ENCODE measurements at regions not wholly inside any gene's neighbourhood (a gene's known extent, or its start where the extent isn't known, plus 50 kb on each side); places are given as distances from the start of the nearest gene placed in this dataset.

- Histone ChIP-seq H3K9me3 (ENCODE audit: control insufficient read depth in 2 of 2, insufficient read depth in 1 of 2, low read depth in 1 of 2, low read length in 1 of 2) (no peaks in the 10 kb centered on the region), H3K36me3 (ENCODE audit: control insufficient read depth in 2 of 2, insufficient read depth in 2 of 2, low read length in 1 of 2) (no peaks in the 10 kb centered on the region), H3K4me1 (ENCODE audit: control insufficient read depth in 2 of 2, insufficient read depth in 2 of 2, low read length in 1 of 2) (no peaks in the 10 kb centered on the region), H3K27ac (ENCODE audit: low read depth in 2 of 2, low read length in 1 of 2) (no peak overlapping the region), H3K4me3 (ENCODE audit: low read depth in 1 of 2, low read length in 2 of 2) (no peak overlapping the region), H3K27me3 (ENCODE audit: control insufficient read depth in 1 of 2, insufficient read depth in 2 of 2, low read length in 2 of 2) (no peaks in the 10 kb centered on the region)
These were observed 1332.1 kb upstream of the CELF2 start for GRCh38 chr10:9685596-9685995.

- Histone ChIP-seq H3K27me3 (ENCODE audit: control insufficient read depth in 1 of 2, insufficient read depth in 2 of 2, low read length in 2 of 2) (no peaks in the 10 kb centered on the region), H3K9me3 (ENCODE audit: control insufficient read depth in 2 of 2, insufficient read depth in 1 of 2, low read depth in 1 of 2, low read length in 1 of 2) (no peaks in the 10 kb centered on the region), H3K4me1 (ENCODE audit: control insufficient read depth in 2 of 2, insufficient read depth in 2 of 2, low read length in 1 of 2) (no peaks in the 10 kb centered on the region), H3K4me3 (ENCODE audit: low read depth in 1 of 2, low read length in 2 of 2) (no peak overlapping the region), H3K36me3 (ENCODE audit: control insufficient read depth in 2 of 2, insufficient read depth in 2 of 2, low read length in 1 of 2) (no peaks in the 10 kb centered on the region), H3K27ac (ENCODE audit: low read depth in 2 of 2, low read length in 1 of 2) (no peak overlapping the region)
These were observed 1329.0 kb upstream of the CELF2 start for GRCh38 chr10:9688711-9689110.

GRCh38 chr10:9707216-9707615 is 1310.5 kb upstream of the CELF2 start:
- Histone ChIP-seq H3K4me3 (ENCODE audit: low read depth in 1 of 2, low read length in 2 of 2) (no peak overlapping the region), H3K4me1 (ENCODE audit: control insufficient read depth in 2 of 2, insufficient read depth in 2 of 2, low read length in 1 of 2) (no peaks in the 10 kb centered on the region), H3K27me3 (ENCODE audit: control insufficient read depth in 1 of 2, insufficient read depth in 2 of 2, low read length in 2 of 2) (no peaks in the 10 kb centered on the region), H3K36me3 (ENCODE audit: control insufficient read depth in 2 of 2, insufficient read depth in 2 of 2, low read length in 1 of 2) (no peaks in the 10 kb centered on the region), H3K9me3 (ENCODE audit: control insufficient read depth in 2 of 2, insufficient read depth in 1 of 2, low read depth in 1 of 2, low read length in 1 of 2) (no peaks in the 10 kb centered on the region), H3K27ac (ENCODE audit: low read depth in 2 of 2, low read length in 1 of 2) (no peak overlapping the region)
- WGBS, 2 donors, result 68 to 77% methylated on average over 3 of the region's 3 CpGs

GRCh38 chr10:9709849-9710248 is 1307.8 kb upstream of the CELF2 start:
- 59 to 75% methylated on average over 3 of the region's 3 CpGs for WGBS, 2 donors
- Histone ChIP-seq H3K36me3 (ENCODE audit: control insufficient read depth in 2 of 2, insufficient read depth in 2 of 2, low read length in 1 of 2) (no peaks in the 10 kb centered on the region), H3K27me3 (ENCODE audit: control insufficient read depth in 1 of 2, insufficient read depth in 2 of 2, low read length in 2 of 2) (no peaks in the 10 kb centered on the region)

GRCh38 chr10:9712393-9712792 is 1305.3 kb upstream of the CELF2 start:
- H3K9me3 ChIP-seq (ENCODE audit: control insufficient read depth in 2 of 2, insufficient read depth in 1 of 2, low read depth in 1 of 2, low read length in 1 of 2), result peaks cover 0 to 6% of the 10 kb centered on the region in 2 donors
- H3K4me1 ChIP-seq (ENCODE audit: control insufficient read depth in 2 of 2, insufficient read depth in 2 of 2, low read length in 1 of 2), result no peaks in the 10 kb centered on the region
- H3K27ac ChIP-seq (ENCODE audit: low read depth in 2 of 2, low read length in 1 of 2), result no peak overlapping the region
- H3K27me3 ChIP-seq (ENCODE audit: control insufficient read depth in 1 of 2, insufficient read depth in 2 of 2, low read length in 2 of 2), result no peaks in the 10 kb centered on the region
- no peak overlapping the region for H3K4me3 ChIP-seq (ENCODE audit: low read depth in 1 of 2, low read length in 2 of 2)
- H3K36me3 ChIP-seq (ENCODE audit: control insufficient read depth in 2 of 2, insufficient read depth in 2 of 2, low read length in 1 of 2), result no peaks in the 10 kb centered on the region

More at GRCh38 chr10:9709849-9710248, 1307.8 kb upstream of the CELF2 start:
- Histone ChIP-seq H3K4me1 (ENCODE audit: control insufficient read depth in 2 of 2, insufficient read depth in 2 of 2, low read length in 1 of 2) (no peaks in the 10 kb centered on the region), H3K9me3 (ENCODE audit: control insufficient read depth in 2 of 2, insufficient read depth in 1 of 2, low read depth in 1 of 2, low read length in 1 of 2) (peaks cover 0 to 6% of the 10 kb centered on the region in 2 donors), H3K27ac (ENCODE audit: low read depth in 2 of 2, low read length in 1 of 2) (no peak overlapping the region), H3K4me3 (ENCODE audit: low read depth in 1 of 2, low read length in 2 of 2) (no peak overlapping the region)

- no peak overlapping the region for H3K27ac ChIP-seq (ENCODE audit: low read depth in 2 of 2, low read length in 1 of 2)
- no peaks in the 10 kb centered on the region for H3K4me1 ChIP-seq (ENCODE audit: control insufficient read depth in 2 of 2, insufficient read depth in 2 of 2, low read length in 1 of 2)
- H3K4me3 ChIP-seq (ENCODE audit: low read depth in 1 of 2, low read length in 2 of 2), result no peak overlapping the region
- 62 to 64% methylated on average over 2 of the region's 2 CpGs for WGBS, 2 donors
- no peaks in the 10 kb centered on the region for H3K9me3 ChIP-seq (ENCODE audit: control insufficient read depth in 2 of 2, insufficient read depth in 1 of 2, low read depth in 1 of 2, low read length in 1 of 2)
- no peaks in the 10 kb centered on the region for H3K36me3 ChIP-seq (ENCODE audit: control insufficient read depth in 2 of 2, insufficient read depth in 2 of 2, low read length in 1 of 2)
- no peaks in the 10 kb centered on the region for H3K27me3 ChIP-seq (ENCODE audit: control insufficient read depth in 1 of 2, insufficient read depth in 2 of 2, low read length in 2 of 2)
These were observed 1298.4 kb upstream of the CELF2 start for GRCh38 chr10:9719246-9719645.

GRCh38 chr10:9733766-9734165 is 1283.9 kb upstream of the CELF2 start:
- Histone ChIP-seq H3K36me3 (ENCODE audit: control insufficient read depth in 2 of 2, insufficient read depth in 2 of 2, low read length in 1 of 2) (no peaks in the 10 kb centered on the region), H3K9me3 (ENCODE audit: control insufficient read depth in 2 of 2, insufficient read depth in 1 of 2, low read depth in 1 of 2, low read length in 1 of 2) (no peaks in the 10 kb centered on the region), H3K4me3 (ENCODE audit: low read depth in 1 of 2, low read length in 2 of 2) (no peak overlapping the region), H3K27me3 (ENCODE audit: control insufficient read depth in 1 of 2, insufficient read depth in 2 of 2, low read length in 2 of 2) (no peaks in the 10 kb centered on the region), H3K4me1 (ENCODE audit: control insufficient read depth in 2 of 2, insufficient read depth in 2 of 2, low read length in 1 of 2) (no peaks in the 10 kb centered on the region), H3K27ac (ENCODE audit: low read depth in 2 of 2, low read length in 1 of 2) (no peak overlapping the region)
- 40 to 46% methylated on average over 1 of the region's 1 CpG for WGBS, 2 donors

GRCh38 chr10:9734218-9734617 is 1283.5 kb upstream of the CELF2 start:
- 59 to 64% methylated on average over 5 of the region's 5 CpGs for whole genome bisulfite sequencing, 2 donors
- H3K36me3 ChIP-seq (ENCODE audit: control insufficient read depth in 2 of 2, insufficient read depth in 2 of 2, low read length in 1 of 2), result no peaks in the 10 kb centered on the region
- H3K27me3 ChIP-seq (ENCODE audit: control insufficient read depth in 1 of 2, insufficient read depth in 2 of 2, low read length in 2 of 2), result no peaks in the 10 kb centered on the region
- H3K4me3 ChIP-seq (ENCODE audit: low read depth in 1 of 2, low read length in 2 of 2), result no peak overlapping the region
- H3K9me3 ChIP-seq (ENCODE audit: control insufficient read depth in 2 of 2, insufficient read depth in 1 of 2, low read depth in 1 of 2, low read length in 1 of 2), result no peaks in the 10 kb centered on the region
- H3K4me1 ChIP-seq (ENCODE audit: control insufficient read depth in 2 of 2, insufficient read depth in 2 of 2, low read length in 1 of 2), result no peaks in the 10 kb centered on the region
- H3K27ac ChIP-seq (ENCODE audit: low read depth in 2 of 2, low read length in 1 of 2), result no peak overlapping the region

- Histone ChIP-seq H3K27ac (ENCODE audit: low read depth in 2 of 2, low read length in 1 of 2) (no peak overlapping the region), H3K4me3 (ENCODE audit: low read depth in 1 of 2, low read length in 2 of 2) (no peak overlapping the region), H3K27me3 (ENCODE audit: control insufficient read depth in 1 of 2, insufficient read depth in 2 of 2, low read length in 2 of 2) (no peaks in the 10 kb centered on the region), H3K4me1 (ENCODE audit: control insufficient read depth in 2 of 2, insufficient read depth in 2 of 2, low read length in 1 of 2) (no peaks in the 10 kb centered on the region), H3K9me3 (ENCODE audit: control insufficient read depth in 2 of 2, insufficient read depth in 1 of 2, low read depth in 1 of 2, low read length in 1 of 2) (no peaks in the 10 kb centered on the region), H3K36me3 (ENCODE audit: control insufficient read depth in 2 of 2, insufficient read depth in 2 of 2, low read length in 1 of 2) (no peaks in the 10 kb centered on the region)
- 80 to 85% methylated on average over 2 of the region's 2 CpGs for WGBS, 2 donors
These were observed 1281.9 kb upstream of the CELF2 start for GRCh38 chr10:9735731-9736130.

- H3K4me1 ChIP-seq (ENCODE audit: control insufficient read depth in 2 of 2, insufficient read depth in 2 of 2, low read length in 1 of 2), result no peaks in the 10 kb centered on the region
- no peaks in the 10 kb centered on the region for H3K36me3 ChIP-seq (ENCODE audit: control insufficient read depth in 2 of 2, insufficient read depth in 2 of 2, low read length in 1 of 2)
- no peak overlapping the region for H3K27ac ChIP-seq (ENCODE audit: low read depth in 2 of 2, low read length in 1 of 2)
- no peaks in the 10 kb centered on the region for H3K27me3 ChIP-seq (ENCODE audit: control insufficient read depth in 1 of 2, insufficient read depth in 2 of 2, low read length in 2 of 2)
- peaks cover 0 to 3% of the 10 kb centered on the region in 2 donors for H3K9me3 ChIP-seq (ENCODE audit: control insufficient read depth in 2 of 2, insufficient read depth in 1 of 2, low read depth in 1 of 2, low read length in 1 of 2)
- H3K4me3 ChIP-seq (ENCODE audit: low read depth in 1 of 2, low read length in 2 of 2), result no peak overlapping the region
These were observed 1274.0 kb upstream of the CELF2 start for GRCh38 chr10:9743639-9744038.

Measured in esophagus (tissue), 2 donors.